ENCODE measurements at regions not wholly inside any gene's neighbourhood (a gene's known extent, or its start where the extent isn't known, plus 50 kb on each side); places are given as distances from the start of the nearest gene placed in this dataset.

- TF ChIP-seq ZNF462 (CRISPR knock-in tag; IDR thresholded peaks at IDR 0.05), result no peak
- no peak for TF ChIP-seq STAT1 (IDR thresholded peaks at IDR 0.05; ENCODE audit: unreplicated experiment)
- no peak for TF ChIP-seq CREB1 (CRISPR knock-in tag; IDR thresholded peaks at IDR 0.05; ENCODE audit: low read depth)
- TF ChIP-seq ETS1 (IDR thresholded peaks at IDR 0.05), result no peak
- no peak for TF ChIP-seq CTCF (conservative IDR thresholded peaks at IDR 0.05; ENCODE audit: low read depth in 2 of 2)
- TF ChIP-seq ZNF331 (CRISPR knock-in tag; IDR thresholded peaks at IDR 0.05; ENCODE audit: low read depth), result no peak
- no peak for TF ChIP-seq EZH2phosphoT487 (IDR thresholded peaks at IDR 0.05; ENCODE audit: unreplicated experiment)
- no peak for TF ChIP-seq NANOG (IDR thresholded peaks at IDR 0.05; ENCODE audit: borderline replicate concordance)
Observed at GRCh38 chr4:162408309-162408708, 244.5 kb upstream of the FSTL5 start (continued).
